ENCODE measurements at regions not wholly inside any gene's neighbourhood (a gene's known extent, or its start where the extent isn't known, plus 50 kb on each side); places are given as distances from the start of the nearest gene placed in this dataset.

GRCh38 chr10:43872644-43873043, 224.0 kb upstream of the ZNF32 start:
- DNase-seq (ENCODE audit: low spot score) = no peak

- DNase-seq (ENCODE audit: low spot score) = no peak
These were observed 222.9 kb upstream of the ZNF32 start for GRCh38 chr10:43871545-43871944.

GRCh38 chr10:43870968-43871439, 222.3 kb upstream of the ZNF32 start:
- no peak for DNase-seq (ENCODE audit: low spot score)

- DNase-seq (ENCODE audit: low spot score) = no peak
These were observed 221.1 kb upstream of the ZNF32 start for GRCh38 chr10:43869669-43870322.

GRCh38 chr10:43868952-43869351, 220.3 kb upstream of the ZNF32 start:
- DNase-seq (ENCODE audit: low spot score) = no peak

GRCh38 chr10:43867667-43868565, 219.2 kb upstream of the ZNF32 start:
- DNase-seq (ENCODE audit: low spot score) = no peak

GRCh38 chr10:43867113-43867512, 218.4 kb upstream of the ZNF32 start:
- no peak for DNase-seq (ENCODE audit: low spot score)

- no peak for DNase-seq (ENCODE audit: low spot score)
These were observed 218.0 kb upstream of the ZNF32 start for GRCh38 chr10:43866712-43867111.

- DNase-seq (ENCODE audit: low spot score) = no peak
These were observed 216.8 kb upstream of the ZNF32 start for GRCh38 chr10:43865265-43866135.

GRCh38 chr10:43864656-43865055, 216.0 kb upstream of the ZNF32 start:
- no peak for DNase-seq (ENCODE audit: low spot score)

GRCh38 chr10:43863859-43864591, 215.3 kb upstream of the ZNF32 start:
- DNase-seq (ENCODE audit: low spot score) = no peak

- DNase-seq (ENCODE audit: low spot score) = no peak
These were observed 214.6 kb upstream of the ZNF32 start for GRCh38 chr10:43863270-43863669.

- no peak for DNase-seq (ENCODE audit: low spot score)
These were observed 214.1 kb upstream of the ZNF32 start for GRCh38 chr10:43862756-43863155.

GRCh38 chr10:43861966-43862751, 213.5 kb upstream of the ZNF32 start:
- DNase-seq (ENCODE audit: low spot score) = no peak

- no peak for DNase-seq (ENCODE audit: low spot score)
These were observed 210.4 kb upstream of the ZNF32 start for GRCh38 chr10:43859016-43859525.

GRCh38 chr10:43857931-43858315, 209.2 kb upstream of the ZNF32 start:
- no peak for DNase-seq (ENCODE audit: low spot score)

- no peak for DNase-seq (ENCODE audit: low spot score)
These were observed 208.7 kb upstream of the ZNF32 start for GRCh38 chr10:43857206-43857930.

GRCh38 chr10:43856299-43856698, 207.6 kb upstream of the ZNF32 start:
- no peak for DNase-seq (ENCODE audit: low spot score)

- no peak for DNase-seq (ENCODE audit: low spot score)
These were observed 207.1 kb upstream of the ZNF32 start for GRCh38 chr10:43855667-43856210.

- no peak for DNase-seq (ENCODE audit: low spot score)
These were observed 205.3 kb upstream of the ZNF32 start for GRCh38 chr10:43854007-43854406.

All from CD4-positive, alpha-beta T cell treated with Interleukin-6 at 100 ng/mL for 8 hours (primary cell).